H1 (cell line): ENCODE measurements at regions not wholly inside any gene's neighbourhood (a gene's known extent, or its start where the extent isn't known, plus 50 kb on each side); places are given as distances from the start of the nearest gene placed in this dataset.
A peak's percentile ranks its signal among the peaks of the same experiment; 100 is the strongest.

Experiments
- CTCF ChIA-PET: fragments of 300-600 bp; sonication (Branson Sonifier 250); formaldehyde crosslinking; loops from one replicate; lab custom pipeline; 2021; ENCODE audit not compliant: partially characterized antibody; lab: Charles Lee
- POLR2A ChIA-PET: fragments of 300-600 bp; sonication (Branson Sonifier 250); formaldehyde crosslinking; loops from one replicate; lab custom pipeline; 2021; ENCODE audit warnings: inconsistent platforms; ENCODE audit not compliant: partially characterized antibody; lab: Charles Lee
- DNase-seq, 2 experiments: peaks; one replicate each; pipeline versions ENCODE4 v3.0.0 to v3.0.0-alpha.2; 2010 to 2022; ENCODE audit warnings: low spot score in 2 of 2, low read depth in 1 of 2, mixed read lengths in 1 of 2
- FAIRE-seq: peaks from 2 replicates; lab custom pipeline; 2011; peaks lifted over from hg19 to GRCh38; lab: Jason Lieb, UNC
- H2AFZ ChIP-seq: 2 replicates; pipeline ENCODE4 v1.8.1; 2012; ENCODE audit warnings: low read length, inconsistent platforms
- H2AK5ac ChIP-seq: 2 replicates; pipeline ENCODE4 v1.6.1; 2013; ENCODE audit warnings: low read depth, low read length
- H2BK120ac ChIP-seq: replicated peaks from 2 replicates; pipeline ENCODE3; 2013; ENCODE audit warnings: low read depth, low read length, inconsistent platforms
- H2BK12ac ChIP-seq: 2 replicates; pipeline ENCODE4 v1.6.1; 2013; ENCODE audit warnings: low read depth, low read length
- H2BK15ac ChIP-seq: 2 replicates; pipeline ENCODE4 v1.6.1; 2013; ENCODE audit warnings: low read length
- H2BK20ac ChIP-seq: 2 replicates; pipeline ENCODE4 v1.6.1; 2013; ENCODE audit warnings: low read length
- H2BK5ac ChIP-seq: 2 replicates; pipeline ENCODE4 v1.6.1; 2013; ENCODE audit warnings: low read depth, low read length
- H3K14ac ChIP-seq: 2 replicates; pipeline ENCODE4 v1.6.1; 2013; ENCODE audit warnings: inconsistent platforms; ENCODE audit not compliant: insufficient read length
- H3K18ac ChIP-seq: 2 replicates; pipeline ENCODE4 v1.6.1; 2013; ENCODE audit warnings: low read length; ENCODE audit errors: extremely low read depth
- H3K23ac ChIP-seq: 2 replicates; pipeline ENCODE4 v1.6.1; 2013; ENCODE audit warnings: inconsistent platforms; ENCODE audit not compliant: insufficient read length
- H3K23me2 ChIP-seq: 2 replicates; pipeline ENCODE4 v1.6.1; 2013; ENCODE audit warnings: low read depth, low read length
- H3K27ac ChIP-seq: 2 replicates; pipeline ENCODE4 v1.6.1; 2011; ENCODE audit warnings: low read depth, low read length, inconsistent platforms
- H3K27me3 ChIP-seq, 4 experiments: replicated peaks in 1 of 4; 1 replicate in 1 of 4; 2 replicates in 3 of 4; pipeline versions ENCODE4 v1.6.1 to v1.8.1; 2011 to 2013; ENCODE audit warnings: low read length in 3 of 4, mild to moderate bottlenecking in 3 of 4, inconsistent platforms in 2 of 4, mixed read lengths in 2 of 4, moderate library complexity in 1 of 4; ENCODE audit not compliant: control insufficient read depth in 3 of 4, insufficient read depth in 3 of 4; ENCODE audit errors: extremely low read depth in 1 of 4
- H3K36me3 ChIP-seq, 4 experiments: 2 replicates each; pipeline versions ENCODE4 v1.6.1 to v1.8.1; 2011 to 2013; ENCODE audit warnings: mild to moderate bottlenecking in 4 of 4, low read length in 3 of 4, moderate library complexity in 2 of 4, control low read depth in 1 of 4, inconsistent platforms in 1 of 4; ENCODE audit not compliant: insufficient read depth in 4 of 4, control insufficient read depth in 2 of 4
- H3K4ac ChIP-seq: replicated peaks from 2 replicates; pipeline ENCODE3; 2013; ENCODE audit warnings: low read length, low read depth, mixed read lengths, inconsistent platforms; ENCODE audit not compliant: insufficient read length
- H3K4me1 ChIP-seq, 4 experiments: replicated peaks in 1 of 4; 1 replicate in 1 of 4; 2 replicates in 3 of 4; pipeline versions ENCODE4 v1.6.1 to v1.8.1; 2011 to 2013; ENCODE audit warnings: low read length in 3 of 4, inconsistent platforms in 2 of 4, mixed read lengths in 1 of 4; ENCODE audit not compliant: insufficient read depth in 4 of 4, control insufficient read depth in 3 of 4
- H3K4me2 ChIP-seq, 2 experiments: 2 replicates each; pipeline versions ENCODE4 v1.6.1 to v1.8.1; 2011 to 2013; ENCODE audit warnings: low read depth in 2 of 2, low read length in 2 of 2, control low read depth in 1 of 2, inconsistent platforms in 1 of 2, mild to moderate bottlenecking in 1 of 2; ENCODE audit not compliant: insufficient read depth in 1 of 2
- H3K4me3 ChIP-seq, 4 experiments: fragments of 200-600, 300-600 bp in 1 of 4; sonication (generic), shearing (Covaris generic), sonication (Bioruptor Twin) in 1 of 4; 2 replicates each; pipeline versions ENCODE4 v1.5.1 to v1.8.1; 2011 to 2016; ENCODE audit warnings: low read length in 4 of 4, low read depth in 3 of 4, control low read depth in 2 of 4, inconsistent platforms in 2 of 4, mild to moderate bottlenecking in 2 of 4, mixed read lengths in 1 of 4, moderate library complexity in 1 of 4; ENCODE audit not compliant: insufficient read depth in 2 of 4; ENCODE audit errors: extremely low read depth in 1 of 4
- H3K56ac ChIP-seq: replicated peaks from 2 replicates; pipeline ENCODE3; 2013; ENCODE audit warnings: low read depth, mild to moderate bottlenecking, mixed read lengths, low read length, inconsistent platforms; ENCODE audit not compliant: insufficient read length
- H3K79me1 ChIP-seq: 2 replicates; pipeline ENCODE4 v1.6.1; 2013; ENCODE audit warnings: low read depth, low read length, control low read depth
- H3K79me2 ChIP-seq, 2 experiments: 2 replicates each; pipeline versions ENCODE4 v1.6.1 to v1.8.1; 2012 to 2013; ENCODE audit warnings: low read length in 2 of 2, mild to moderate bottlenecking in 2 of 2, inconsistent platforms in 1 of 2; ENCODE audit not compliant: insufficient read depth in 2 of 2, control insufficient read depth in 1 of 2
- H3K9ac ChIP-seq, 4 experiments: replicated peaks in 1 of 4; 1 replicate in 1 of 4; 2 replicates in 3 of 4; pipeline versions ENCODE4 v1.6.1 to v1.8.1; 2011 to 2013; ENCODE audit warnings: low read depth in 3 of 4, low read length in 3 of 4, control low read depth in 2 of 4, mild to moderate bottlenecking in 2 of 4, moderate library complexity in 2 of 4, inconsistent platforms in 1 of 4; ENCODE audit errors: extremely low read depth in 1 of 4
- H3K9me3 ChIP-seq, 2 experiments: 2 replicates each; pipeline versions ENCODE4 v1.6.1 to v1.8.1; 2012 to 2013; ENCODE audit warnings: mild to moderate bottlenecking in 2 of 2, moderate library complexity in 2 of 2, control low read depth in 1 of 2, inconsistent platforms in 1 of 2, low read depth in 1 of 2, low read length in 1 of 2, mixed read lengths in 1 of 2; ENCODE audit not compliant: insufficient read depth in 2 of 2
- H4K20me1 ChIP-seq, 2 experiments: replicated peaks in 1 of 2; 2 replicates each; pipeline versions ENCODE3 to v1.8.1; 2011 to 2013; ENCODE audit warnings: inconsistent platforms in 2 of 2, low read length in 2 of 2, mild to moderate bottlenecking in 1 of 2; ENCODE audit not compliant: insufficient read depth in 2 of 2, control insufficient read depth in 1 of 2
- H4K5ac ChIP-seq: 2 replicates; pipeline ENCODE4 v1.6.1; 2013; ENCODE audit warnings: low read length, low read depth, mixed read lengths, inconsistent platforms; ENCODE audit not compliant: insufficient read length
- H4K8ac ChIP-seq: 2 replicates; pipeline ENCODE4 v1.8.0; 2013; ENCODE audit warnings: mild to moderate bottlenecking, moderate library complexity, low read length, inconsistent platforms; ENCODE audit not compliant: insufficient read depth; ENCODE audit errors: extremely low read depth
- H4K91ac ChIP-seq: replicated peaks from 2 replicates; pipeline ENCODE3; 2013; ENCODE audit warnings: low read length, mixed read lengths, inconsistent platforms; ENCODE audit not compliant: insufficient read length
- CBX8 ChIP-seq: fragments of 300-800, 300-1000 bp; sonication (generic); IDR thresholded peaks from 2 replicates; pipeline ENCODE4 v1.7.1; 2016; ENCODE audit warnings: low read depth, low read length, borderline replicate concordance
- CTBP2 ChIP-seq: IDR thresholded peaks from 2 replicates; pipeline ENCODE4 v1.7.0; 2011; ENCODE audit warnings: borderline replicate concordance, mild to moderate bottlenecking, moderate library complexity, mixed read lengths, low read length; ENCODE audit not compliant: insufficient read depth, insufficient read length
- EP300 ChIP-seq, 2 experiments: IDR thresholded peaks; 1 replicate in 1 of 2; 2 replicates in 1 of 2; pipeline ENCODE4 v1.6.1; 2011 to 2012; ENCODE audit warnings: low read depth in 2 of 2, low read length in 2 of 2, mild to moderate bottlenecking in 2 of 2, borderline replicate concordance in 1 of 2, inconsistent platforms in 1 of 2, moderate library complexity in 1 of 2
- JUND ChIP-seq: IDR thresholded peaks from 2 replicates; pipeline ENCODE4 v1.6.1; 2011; ENCODE audit warnings: mild to moderate bottlenecking, improper control_type of control experiment, low read length
- KDM1A ChIP-seq: fragments of 200-600, 300-600 bp; sonication (generic); IDR thresholded peaks from 2 replicates; pipeline ENCODE4 v1.7.1; 2016; ENCODE audit warnings: mild to moderate bottlenecking, low read length, borderline replicate concordance
- KDM5A ChIP-seq: fragments of 200-600 bp; IDR thresholded peaks from 2 replicates; pipeline ENCODE4 v1.7.1; 2012; ENCODE audit warnings: mild to moderate bottlenecking, low read length, inconsistent platforms, mixed read lengths
- NANOG ChIP-seq: IDR thresholded peaks from 2 replicates; pipeline ENCODE4 v1.6.1; 2011; ENCODE audit warnings: low read length, low read depth, mild to moderate bottlenecking, inconsistent platforms; ENCODE audit not compliant: insufficient read depth, poor library complexity, severe bottlenecking
- RFX5 ChIP-seq: IDR thresholded peaks from 2 replicates; pipeline ENCODE4 v1.6.1; 2011; ENCODE audit warnings: low read depth, low read length, improper control_type of control experiment, borderline replicate concordance
- SIRT6 ChIP-seq: IDR thresholded peaks from one replicate; pipeline ENCODE4 v1.7.1; 2012; ENCODE audit warnings: low read length, inconsistent platforms
- TBP ChIP-seq: IDR thresholded peaks from 2 replicates; pipeline ENCODE4 v1.6.1; 2011; ENCODE audit warnings: low read depth, low read length, improper control_type of control experiment
- WGBS, 2 experiments: shearing (Covaris generic) in 1 of 2; methylation state at CpG; one replicate each; pipeline versions ENCODE4 v1.1.6 to v1.1.7; 2013 to 2015; ENCODE audit warnings: low lambda C conversion rate in 2 of 2, mixed read lengths in 2 of 2, inconsistent platforms in 1 of 2, low coverage in 1 of 2, missing lambda C conversion rate in 1 of 2; ENCODE audit not compliant: insufficient replicate concordance in 2 of 2, insufficient coverage in 1 of 2, insufficient read length in 1 of 2; ENCODE audit errors: extremely low coverage in 1 of 2, missing lambda C conversion rate in 1 of 2; 5-methylcytosine and 5-hydroxymethylcytosine counted together
- TF ChIP-seq, protein P1 (sequence below): IDR thresholded peaks from 2 replicates; pipeline ENCODE4 v1.6.1; 2011; ENCODE audit warnings: low read depth, mild to moderate bottlenecking, low read length; ENCODE audit not compliant: insufficient read depth

DNA sequence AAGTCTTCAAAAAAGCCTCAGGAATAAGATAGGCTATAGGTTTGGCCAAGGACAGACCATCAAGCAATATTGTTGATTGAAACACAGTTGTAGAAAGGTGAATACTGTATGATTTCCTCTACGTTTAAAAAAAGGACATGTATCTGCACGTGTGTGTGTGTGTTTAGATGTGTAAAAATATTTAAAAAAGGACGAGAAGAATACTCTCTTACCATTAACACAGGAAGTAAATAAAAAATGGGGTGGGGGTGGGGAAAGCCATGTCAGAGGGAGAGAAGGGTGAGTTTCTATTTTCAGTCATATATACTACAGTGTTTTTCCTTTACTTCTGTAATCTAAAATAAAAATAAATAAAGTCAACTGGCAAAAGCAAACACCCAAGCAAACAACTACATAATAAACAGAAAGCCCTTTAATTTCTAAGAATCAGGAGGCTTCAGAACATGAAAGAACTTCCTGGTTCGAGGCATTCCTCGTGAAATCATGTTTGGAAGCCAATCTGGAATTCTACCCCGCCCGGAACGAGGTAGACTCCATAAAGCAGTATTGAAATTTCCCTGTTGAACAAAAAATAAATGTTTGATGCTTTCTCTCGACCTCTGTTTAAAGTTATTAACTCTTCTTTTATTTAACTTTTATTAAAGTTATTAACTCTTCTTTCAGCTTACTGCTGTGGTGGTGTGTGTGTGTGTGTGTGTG lies 158.1 kb upstream of the ZNF217 start:
- H3K56ac ChIP-seq, result no peak overlapping the region
- peaks cover 5 to 31% (median 21%) of the 10 kb centered on the region in 4 experiments; a peak in 6 of 7 replicates for H3K4me1 ChIP-seq
- no peak overlapping the region for H4K5ac ChIP-seq
- ChIA-PET CTCF (interaction anchor here (1.6 to 2.4 kb wide), 2 partner anchors 13 to 164 kb away, joined by 7 to 8 read pairs; no protein-coding TSS in a partner anchor), POLR2A (interaction anchor here (0.5 to 2.6 kb wide), 9 partner anchors 9 to 164 kb away, joined by 3 to 13 read pairs (median 4); no protein-coding TSS in a partner anchor)
- FAIRE-seq (no peak), DNase-seq (no peak)
- H2AFZ ChIP-seq, result peak overlapping the region; percentile 85
- no peaks in the 10 kb centered on the region for H4K20me1 ChIP-seq
- H3K23ac ChIP-seq, result no peak overlapping the region
- H3K18ac ChIP-seq, result peak overlapping the region; percentile 12
- no peak overlapping the region for H2BK15ac ChIP-seq
- no peak overlapping the region for H4K8ac ChIP-seq
- H3K27ac ChIP-seq, result no peak overlapping the region
- H3K4me3 ChIP-seq, result no peak overlapping the region
- H3K23me2 ChIP-seq, result peaks cover 2% of the 10 kb centered on the region; the same call in 1 of the 2 replicates
- H2BK12ac ChIP-seq, result peak overlapping the region; percentile 73
- no peak overlapping the region for H3K4ac ChIP-seq
- no peaks in the 10 kb centered on the region for H3K79me1 ChIP-seq
- 0 out of 2 replicates have a peak overlapping the region, but pooled peaks have one; percentile 68 for H2BK20ac ChIP-seq
- H3K36me3 ChIP-seq, result no peaks in the 10 kb centered on the region
- H4K91ac ChIP-seq, result no peak overlapping the region
- no peaks in the 10 kb centered on the region for H3K79me2 ChIP-seq
- peak overlapping the region; percentile 72; the same call in 1 of the 2 replicates for H2BK5ac ChIP-seq
- H3K9me3 ChIP-seq, result no peaks in the 10 kb centered on the region
- no peak overlapping the region for H3K4me2 ChIP-seq
- H3K9ac ChIP-seq, result no peak overlapping the region
- no peak overlapping the region for H2BK120ac ChIP-seq
- H2AK5ac ChIP-seq, result peak overlapping the region; percentile 11; the same call in 1 of the 2 replicates
- H3K14ac ChIP-seq, result no peak overlapping the region
- no peaks in the 10 kb centered on the region for H3K27me3 ChIP-seq
- TF ChIP-seq EP300 (IDR thresholded peaks at IDR 0.05; ENCODE audit: borderline replicate concordance in 1 of 2, low read depth in 2 of 2, low read length in 2 of 2) (no peak), NANOG (no peak), CBX8 (no peak), RFX5 (no peak), SIRT6 (no peak), KDM5A (no peak), CTBP2 (no peak), JUND (no peak), TBP (no peak), KDM1A (no peak)
- TF ChIP-seq, protein P1, sequence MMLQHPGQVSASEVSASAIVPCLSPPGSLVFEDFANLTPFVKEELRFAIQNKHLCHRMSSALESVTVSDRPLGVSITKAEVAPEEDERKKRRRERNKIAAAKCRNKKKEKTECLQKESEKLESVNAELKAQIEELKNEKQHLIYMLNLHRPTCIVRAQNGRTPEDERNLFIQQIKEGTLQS, result no peak
- TF ChIP-seq, all 59 proteins: peak for 0
- WGBS, 2 experiments, result 71% methylated on average over 9 of the region's 9 CpGs; no CpG with 5 or more reads in 1 of the 2 experiments
